H1 (cell line): ENCODE measurements at regions not wholly inside any gene's neighbourhood (a gene's known extent, or its start where the extent isn't known, plus 50 kb on each side); places are given as distances from the start of the nearest gene placed in this dataset.

Source experiments
- CTCF ChIA-PET: fragments of 300-600 bp; sonication (Branson Sonifier 250); formaldehyde crosslinking; loops from one replicate; lab custom pipeline; 2021; ENCODE audit not compliant: partially characterized antibody; lab: Charles Lee
- POLR2A ChIA-PET: fragments of 300-600 bp; sonication (Branson Sonifier 250); formaldehyde crosslinking; loops from one replicate; lab custom pipeline; 2021; ENCODE audit warnings: inconsistent platforms; ENCODE audit not compliant: partially characterized antibody; lab: Charles Lee
- DNase-seq, 2 experiments: peaks; one replicate each; pipeline versions ENCODE4 v3.0.0 to v3.0.0-alpha.2; 2010 to 2022; ENCODE audit warnings: low spot score in 2 of 2, low read depth in 1 of 2, mixed read lengths in 1 of 2
- FAIRE-seq: peaks from 2 replicates; lab custom pipeline; 2011; peaks lifted over from hg19 to GRCh38; lab: Jason Lieb, UNC
- H2AFZ ChIP-seq: 2 replicates; pipeline ENCODE4 v1.8.1; 2012; ENCODE audit warnings: low read length, inconsistent platforms
- H2AK5ac ChIP-seq: 2 replicates; pipeline ENCODE4 v1.6.1; 2013; ENCODE audit warnings: low read depth, low read length
- H2BK120ac ChIP-seq: replicated peaks from 2 replicates; pipeline ENCODE3; 2013; ENCODE audit warnings: low read depth, low read length, inconsistent platforms
- H2BK12ac ChIP-seq: 2 replicates; pipeline ENCODE4 v1.6.1; 2013; ENCODE audit warnings: low read depth, low read length
- H2BK15ac ChIP-seq: 2 replicates; pipeline ENCODE4 v1.6.1; 2013; ENCODE audit warnings: low read length
- H2BK20ac ChIP-seq: 2 replicates; pipeline ENCODE4 v1.6.1; 2013; ENCODE audit warnings: low read length
- H2BK5ac ChIP-seq: 2 replicates; pipeline ENCODE4 v1.6.1; 2013; ENCODE audit warnings: low read depth, low read length
- H3K14ac ChIP-seq: 2 replicates; pipeline ENCODE4 v1.6.1; 2013; ENCODE audit warnings: inconsistent platforms; ENCODE audit not compliant: insufficient read length
- H3K18ac ChIP-seq: 2 replicates; pipeline ENCODE4 v1.6.1; 2013; ENCODE audit warnings: low read length; ENCODE audit errors: extremely low read depth
- H3K23ac ChIP-seq: 2 replicates; pipeline ENCODE4 v1.6.1; 2013; ENCODE audit warnings: inconsistent platforms; ENCODE audit not compliant: insufficient read length
- H3K23me2 ChIP-seq: 2 replicates; pipeline ENCODE4 v1.6.1; 2013; ENCODE audit warnings: low read depth, low read length
- H3K27ac ChIP-seq: 2 replicates; pipeline ENCODE4 v1.6.1; 2011; ENCODE audit warnings: low read depth, low read length, inconsistent platforms
- H3K27me3 ChIP-seq, 4 experiments: replicated peaks in 1 of 4; 1 replicate in 1 of 4; 2 replicates in 3 of 4; pipeline versions ENCODE4 v1.6.1 to v1.8.1; 2011 to 2013; ENCODE audit warnings: low read length in 3 of 4, mild to moderate bottlenecking in 3 of 4, inconsistent platforms in 2 of 4, mixed read lengths in 2 of 4, moderate library complexity in 1 of 4; ENCODE audit not compliant: control insufficient read depth in 3 of 4, insufficient read depth in 3 of 4; ENCODE audit errors: extremely low read depth in 1 of 4
- H3K36me3 ChIP-seq, 4 experiments: 2 replicates each; pipeline versions ENCODE4 v1.6.1 to v1.8.1; 2011 to 2013; ENCODE audit warnings: mild to moderate bottlenecking in 4 of 4, low read length in 3 of 4, moderate library complexity in 2 of 4, control low read depth in 1 of 4, inconsistent platforms in 1 of 4; ENCODE audit not compliant: insufficient read depth in 4 of 4, control insufficient read depth in 2 of 4
- H3K4ac ChIP-seq: replicated peaks from 2 replicates; pipeline ENCODE3; 2013; ENCODE audit warnings: low read length, low read depth, mixed read lengths, inconsistent platforms; ENCODE audit not compliant: insufficient read length
- H3K4me1 ChIP-seq, 4 experiments: replicated peaks in 1 of 4; 1 replicate in 1 of 4; 2 replicates in 3 of 4; pipeline versions ENCODE4 v1.6.1 to v1.8.1; 2011 to 2013; ENCODE audit warnings: low read length in 3 of 4, inconsistent platforms in 2 of 4, mixed read lengths in 1 of 4; ENCODE audit not compliant: insufficient read depth in 4 of 4, control insufficient read depth in 3 of 4
- H3K4me2 ChIP-seq, 2 experiments: 2 replicates each; pipeline versions ENCODE4 v1.6.1 to v1.8.1; 2011 to 2013; ENCODE audit warnings: low read depth in 2 of 2, low read length in 2 of 2, control low read depth in 1 of 2, inconsistent platforms in 1 of 2, mild to moderate bottlenecking in 1 of 2; ENCODE audit not compliant: insufficient read depth in 1 of 2
- H3K4me3 ChIP-seq, 4 experiments: fragments of 200-600, 300-600 bp in 1 of 4; sonication (generic), shearing (Covaris generic), sonication (Bioruptor Twin) in 1 of 4; 2 replicates each; pipeline versions ENCODE4 v1.5.1 to v1.8.1; 2011 to 2016; ENCODE audit warnings: low read length in 4 of 4, low read depth in 3 of 4, control low read depth in 2 of 4, inconsistent platforms in 2 of 4, mild to moderate bottlenecking in 2 of 4, mixed read lengths in 1 of 4, moderate library complexity in 1 of 4; ENCODE audit not compliant: insufficient read depth in 2 of 4; ENCODE audit errors: extremely low read depth in 1 of 4
- H3K56ac ChIP-seq: replicated peaks from 2 replicates; pipeline ENCODE3; 2013; ENCODE audit warnings: low read depth, mild to moderate bottlenecking, mixed read lengths, low read length, inconsistent platforms; ENCODE audit not compliant: insufficient read length
- H3K79me1 ChIP-seq: 2 replicates; pipeline ENCODE4 v1.6.1; 2013; ENCODE audit warnings: low read depth, low read length, control low read depth
- H3K79me2 ChIP-seq, 2 experiments: 2 replicates each; pipeline versions ENCODE4 v1.6.1 to v1.8.1; 2012 to 2013; ENCODE audit warnings: low read length in 2 of 2, mild to moderate bottlenecking in 2 of 2, inconsistent platforms in 1 of 2; ENCODE audit not compliant: insufficient read depth in 2 of 2, control insufficient read depth in 1 of 2
- H3K9ac ChIP-seq, 4 experiments: replicated peaks in 1 of 4; 1 replicate in 1 of 4; 2 replicates in 3 of 4; pipeline versions ENCODE4 v1.6.1 to v1.8.1; 2011 to 2013; ENCODE audit warnings: low read depth in 3 of 4, low read length in 3 of 4, control low read depth in 2 of 4, mild to moderate bottlenecking in 2 of 4, moderate library complexity in 2 of 4, inconsistent platforms in 1 of 4; ENCODE audit errors: extremely low read depth in 1 of 4
- H3K9me3 ChIP-seq, 2 experiments: 2 replicates each; pipeline versions ENCODE4 v1.6.1 to v1.8.1; 2012 to 2013; ENCODE audit warnings: mild to moderate bottlenecking in 2 of 2, moderate library complexity in 2 of 2, control low read depth in 1 of 2, inconsistent platforms in 1 of 2, low read depth in 1 of 2, low read length in 1 of 2, mixed read lengths in 1 of 2; ENCODE audit not compliant: insufficient read depth in 2 of 2
- H4K20me1 ChIP-seq, 2 experiments: replicated peaks in 1 of 2; 2 replicates each; pipeline versions ENCODE3 to v1.8.1; 2011 to 2013; ENCODE audit warnings: inconsistent platforms in 2 of 2, low read length in 2 of 2, mild to moderate bottlenecking in 1 of 2; ENCODE audit not compliant: insufficient read depth in 2 of 2, control insufficient read depth in 1 of 2
- H4K5ac ChIP-seq: 2 replicates; pipeline ENCODE4 v1.6.1; 2013; ENCODE audit warnings: low read length, low read depth, mixed read lengths, inconsistent platforms; ENCODE audit not compliant: insufficient read length
- H4K8ac ChIP-seq: 2 replicates; pipeline ENCODE4 v1.8.0; 2013; ENCODE audit warnings: mild to moderate bottlenecking, moderate library complexity, low read length, inconsistent platforms; ENCODE audit not compliant: insufficient read depth; ENCODE audit errors: extremely low read depth
- H4K91ac ChIP-seq: replicated peaks from 2 replicates; pipeline ENCODE3; 2013; ENCODE audit warnings: low read length, mixed read lengths, inconsistent platforms; ENCODE audit not compliant: insufficient read length
- CTBP2 ChIP-seq: IDR thresholded peaks from 2 replicates; pipeline ENCODE4 v1.7.0; 2011; ENCODE audit warnings: borderline replicate concordance, mild to moderate bottlenecking, moderate library complexity, mixed read lengths, low read length; ENCODE audit not compliant: insufficient read depth, insufficient read length
- GTF2F1 ChIP-seq: IDR thresholded peaks from 2 replicates; pipeline ENCODE4 v1.6.1; 2012; ENCODE audit warnings: low read depth, low read length, improper control_type of control experiment, borderline replicate concordance
- HDAC2 ChIP-seq, 2 experiments: fragments of 300-600 bp in 1 of 2; sonication (generic) in 1 of 2; IDR thresholded peaks; 2 replicates each; pipeline ENCODE4 v1.6.1; 2011 to 2012; ENCODE audit warnings: low read depth in 2 of 2, low read length in 2 of 2, mild to moderate bottlenecking in 2 of 2, moderate library complexity in 2 of 2, borderline replicate concordance in 1 of 2, inconsistent platforms in 1 of 2
- JUN ChIP-seq: IDR thresholded peaks from 2 replicates; pipeline ENCODE4 v1.6.1; 2011; ENCODE audit warnings: low read depth, mild to moderate bottlenecking, improper control_type of control experiment, low read length
- KDM4A ChIP-seq: IDR thresholded peaks from one replicate; pipeline ENCODE4 v1.7.1; 2012; ENCODE audit warnings: low read depth, mild to moderate bottlenecking, moderate library complexity, low read length, inconsistent platforms; ENCODE audit not compliant: severe bottlenecking
- NRF1 ChIP-seq: IDR thresholded peaks from 2 replicates; pipeline ENCODE4 v1.6.1; 2011; ENCODE audit warnings: mild to moderate bottlenecking, low read depth, low read length, improper control_type of control experiment
- SIRT6 ChIP-seq: IDR thresholded peaks from one replicate; pipeline ENCODE4 v1.7.1; 2012; ENCODE audit warnings: low read length, inconsistent platforms
- YY1 ChIP-seq: IDR thresholded peaks from 2 replicates; pipeline ENCODE4 v1.6.1; 2011; ENCODE audit warnings: low read depth, mild to moderate bottlenecking, low read length
- WGBS, 2 experiments: shearing (Covaris generic) in 1 of 2; methylation state at CpG; one replicate each; pipeline versions ENCODE4 v1.1.6 to v1.1.7; 2013 to 2015; ENCODE audit warnings: low lambda C conversion rate in 2 of 2, mixed read lengths in 2 of 2, inconsistent platforms in 1 of 2, low coverage in 1 of 2, missing lambda C conversion rate in 1 of 2; ENCODE audit not compliant: insufficient replicate concordance in 2 of 2, insufficient coverage in 1 of 2, insufficient read length in 1 of 2; ENCODE audit errors: extremely low coverage in 1 of 2, missing lambda C conversion rate in 1 of 2; 5-methylcytosine and 5-hydroxymethylcytosine counted together
- TF ChIP-seq, protein P1 (sequence below): IDR thresholded peaks from 2 replicates; pipeline ENCODE4 v1.6.1; 2012; ENCODE audit warnings: inconsistent platforms

DNA sequence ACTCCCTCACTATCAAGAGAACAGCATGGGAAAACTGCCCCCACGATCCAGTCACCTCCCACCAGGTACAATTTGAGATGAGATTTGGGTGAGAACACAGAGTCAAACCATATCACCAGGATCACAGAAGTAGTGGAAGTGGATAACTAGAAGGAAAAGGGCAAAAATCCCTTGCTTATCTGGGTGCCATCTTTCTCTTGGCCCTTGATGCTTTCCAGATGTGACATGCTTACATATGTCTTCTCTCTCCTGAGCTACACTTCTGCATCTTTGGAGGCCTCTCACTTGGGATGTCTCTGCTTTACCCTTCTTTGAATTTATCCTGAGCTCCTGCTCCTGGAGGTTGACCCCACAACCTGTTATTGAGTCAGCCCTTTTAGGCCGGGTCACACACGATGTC lies 57.6 kb upstream of the APOBEC4 start:
- no peak overlapping the region for H2BK15ac ChIP-seq
- H3K36me3 ChIP-seq: no peaks in the 10 kb centered on the region
- ChIA-PET CTCF (interaction anchor here (1.4 to 1.9 kb wide), 2 partner anchors 17 to 205 kb away, joined by 3 to 10 read pairs; no protein-coding TSS in a partner anchor), POLR2A (no interaction called here)
- H3K4me2 ChIP-seq: no peak overlapping the region
- no peak overlapping the region for H4K91ac ChIP-seq
- H3K18ac ChIP-seq: no peak overlapping the region
- 63% methylated on average over 3 of the region's 3 CpGs; no CpG with 5 or more reads in 1 of the 2 experiments for WGBS, 2 experiments
- no peak for DNase-seq
- H4K5ac ChIP-seq: no peak overlapping the region
- no peak overlapping the region for H3K4ac ChIP-seq
- no peak overlapping the region for H3K56ac ChIP-seq
- H2AK5ac ChIP-seq: no peak overlapping the region
- no peak overlapping the region for H3K27ac ChIP-seq
- H2BK12ac ChIP-seq: no peak overlapping the region
- H4K8ac ChIP-seq: no peak overlapping the region
- no peaks in the 10 kb centered on the region for H4K20me1 ChIP-seq
- H2AFZ ChIP-seq: no peak overlapping the region
- no peaks in the 10 kb centered on the region for H3K4me1 ChIP-seq
- no peaks in the 10 kb centered on the region for H3K27me3 ChIP-seq
- H2BK120ac ChIP-seq: no peak overlapping the region
- H2BK20ac ChIP-seq: no peak overlapping the region
- no peaks in the 10 kb centered on the region for H3K9me3 ChIP-seq
- no peak for TF ChIP-seq KDM4A
- TF ChIP-seq CTBP2: no peak
- no peak for TF ChIP-seq YY1
- no peak for TF ChIP-seq JUN
- no peak for TF ChIP-seq HDAC2 (IDR thresholded peaks at IDR 0.05; ENCODE audit: borderline replicate concordance in 1 of 2, low read depth in 2 of 2, low read length in 2 of 2)
- TF ChIP-seq, protein P1, sequence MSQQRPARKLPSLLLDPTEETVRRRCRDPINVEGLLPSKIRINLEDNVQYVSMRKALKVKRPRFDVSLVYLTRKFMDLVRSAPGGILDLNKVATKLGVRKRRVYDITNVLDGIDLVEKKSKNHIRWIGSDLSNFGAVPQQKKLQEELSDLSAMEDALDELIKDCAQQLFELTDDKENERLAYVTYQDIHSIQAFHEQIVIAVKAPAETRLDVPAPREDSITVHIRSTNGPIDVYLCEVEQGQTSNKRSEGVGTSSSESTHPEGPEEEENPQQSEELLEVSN: no peak
- no peak for TF ChIP-seq NRF1
- no peak for TF ChIP-seq SIRT6
- TF ChIP-seq GTF2F1: no peak
- no peaks in the 10 kb centered on the region; the same call in 1 of the 2 replicates for H3K23me2 ChIP-seq
- H3K79me1 ChIP-seq: no peaks in the 10 kb centered on the region
- H3K23ac ChIP-seq: no peak overlapping the region
- H3K9ac ChIP-seq: no peak overlapping the region
- H3K4me3 ChIP-seq: no peak overlapping the region
- H3K14ac ChIP-seq: no peak overlapping the region
- no peak for FAIRE-seq
- no peaks in the 10 kb centered on the region for H3K79me2 ChIP-seq
- no peak overlapping the region for H2BK5ac ChIP-seq
